CD4-positive, alpha-beta T cell treated with Interleukin-1 beta for 1 hour (primary cell): ENCODE measurements at regions not wholly inside any gene's neighbourhood (a gene's known extent, or its start where the extent isn't known, plus 50 kb on each side); places are given as distances from the start of the nearest gene placed in this dataset.

ENCODE experiments used
- DNase-seq, 2 donors: peaks; one replicate each; pipeline ENCODE4 v3.0.0-alpha.2; 2020 to 2022

- DNase-seq, result no peak
These were observed 308.7 kb upstream of the PLXNA2 start for GRCh38 chr1:208552928-208553327.

- DNase-seq, result no peak
These were observed 312.3 kb upstream of the PLXNA2 start for GRCh38 chr1:208556461-208556860.

- DNase-seq, result no peak
These were observed 313.0 kb upstream of the PLXNA2 start for GRCh38 chr1:208557046-208557722.

- no peak for DNase-seq
These were observed 313.5 kb upstream of the PLXNA2 start for GRCh38 chr1:208557723-208558094.

- no peak for DNase-seq
These were observed 315.6 kb upstream of the PLXNA2 start for GRCh38 chr1:208559597-208560329.

- no peak for DNase-seq
These were observed 318.2 kb upstream of the PLXNA2 start for GRCh38 chr1:208562151-208562960.

GRCh38 chr1:208564466-208564865, 320.3 kb upstream of the PLXNA2 start:
- DNase-seq, result no peak

- no peak for DNase-seq
These were observed 321.7 kb upstream of the PLXNA2 start for GRCh38 chr1:208565756-208566440.

- DNase-seq, result no peak
These were observed 325.0 kb upstream of the PLXNA2 start for GRCh38 chr1:208569181-208569580.

GRCh38 chr1:208570362-208570761, 326.2 kb upstream of the PLXNA2 start:
- DNase-seq, result no peak

- no peak for DNase-seq
These were observed 332.2 kb upstream of the PLXNA2 start for GRCh38 chr1:208576425-208576824.

- no peak for DNase-seq
These were observed 333.3 kb upstream of the PLXNA2 start for GRCh38 chr1:208577381-208577905.

- DNase-seq, result no peak
These were observed 337.0 kb upstream of the PLXNA2 start for GRCh38 chr1:208581209-208581608.

- DNase-seq, result no peak
These were observed 337.5 kb upstream of the PLXNA2 start for GRCh38 chr1:208581667-208582066.

GRCh38 chr1:208584167-208584755, 340.1 kb upstream of the PLXNA2 start:
- no peak for DNase-seq

- no peak for DNase-seq
These were observed 342.9 kb upstream of the PLXNA2 start for GRCh38 chr1:208587110-208587509.

- no peak for DNase-seq
These were observed 349.3 kb upstream of the PLXNA2 start for GRCh38 chr1:208593306-208594006.

- DNase-seq, result no peak
These were observed 351.1 kb upstream of the PLXNA2 start for GRCh38 chr1:208595236-208595635.

- no peak for DNase-seq
These were observed 351.6 kb upstream of the PLXNA2 start for GRCh38 chr1:208595745-208596144.

GRCh38 chr1:208597571-208597970, 353.4 kb upstream of the PLXNA2 start:
- no peak for DNase-seq

GRCh38 chr1:208598021-208598420, 353.8 kb upstream of the PLXNA2 start:
- no peak for DNase-seq

GRCh38 chr1:208599063-208599462, 354.9 kb upstream of the PLXNA2 start:
- no peak for DNase-seq
